HG02588 (cell line): ENCODE measurements at regions not wholly inside any gene's neighbourhood (a gene's known extent, or its start where the extent isn't known, plus 50 kb on each side); places are given as distances from the start of the nearest gene placed in this dataset.

Experiments used
- ATAC-seq: cut with Tn5 transposase; IDR thresholded peaks from one replicate; pipeline ENCODE4 v1.9.1; 2021; ENCODE audit warnings: mild to moderate bottlenecking, moderate library complexity; ENCODE audit not compliant: unreplicated experiment

- ATAC-seq = no peak
Measured at GRCh38 chr4:114335339-114335738, 263.3 kb upstream of the UGT8 start.

GRCh38 chr4:114343015-114343414 lies 255.6 kb upstream of the UGT8 start:
- ATAC-seq = no peak

GRCh38 chr4:114349543-114350175 lies 248.9 kb upstream of the UGT8 start:
- ATAC-seq = no peak

- no peak for ATAC-seq
Measured at GRCh38 chr4:114358901-114359300, 239.7 kb upstream of the UGT8 start.

- no peak for ATAC-seq
Measured at GRCh38 chr4:114361249-114361648, 237.4 kb upstream of the UGT8 start.

GRCh38 chr4:114364857-114365256 lies 233.8 kb upstream of the UGT8 start:
- no peak for ATAC-seq

GRCh38 chr4:114365591-114365990 lies 233.0 kb upstream of the UGT8 start:
- ATAC-seq = no peak

GRCh38 chr4:114366368-114366767 lies 232.2 kb upstream of the UGT8 start:
- no peak for ATAC-seq

GRCh38 chr4:114368751-114369150 lies 229.9 kb upstream of the UGT8 start:
- no peak for ATAC-seq

GRCh38 chr4:114373508-114373907 lies 225.1 kb upstream of the UGT8 start:
- ATAC-seq = no peak

GRCh38 chr4:114378305-114378903 lies 220.2 kb upstream of the UGT8 start:
- no peak for ATAC-seq

GRCh38 chr4:114383067-114383466 lies 215.5 kb upstream of the UGT8 start:
- ATAC-seq = no peak

- no peak for ATAC-seq
Measured at GRCh38 chr4:114383721-114384120, 214.9 kb upstream of the UGT8 start.

GRCh38 chr4:114384629-114385028 lies 214.0 kb upstream of the UGT8 start:
- no peak for ATAC-seq

- ATAC-seq = no peak
Measured at GRCh38 chr4:114385195-114385985, 213.2 kb upstream of the UGT8 start.

- no peak for ATAC-seq
Measured at GRCh38 chr4:114386637-114387233, 211.9 kb upstream of the UGT8 start.

- no peak for ATAC-seq
Measured at GRCh38 chr4:114389070-114389685, 209.4 kb upstream of the UGT8 start.

- ATAC-seq = no peak
Measured at GRCh38 chr4:114393295-114394038, 205.1 kb upstream of the UGT8 start.

- no peak for ATAC-seq
Measured at GRCh38 chr4:114396808-114397207, 201.8 kb upstream of the UGT8 start.

GRCh38 chr4:114398410-114398809 lies 200.2 kb upstream of the UGT8 start:
- no peak for ATAC-seq

GRCh38 chr4:114399105-114399504 lies 199.5 kb upstream of the UGT8 start:
- ATAC-seq = no peak
